Cardiac fibroblast (primary cell): ENCODE measurements at regions not wholly inside any gene's neighbourhood (a gene's known extent, or its start where the extent isn't known, plus 50 kb on each side); places are given as distances from the start of the nearest gene placed in this dataset.

ENCODE experiments used
- DNase-seq, 2 donors: peaks; one replicate each; pipeline versions ENCODE4 v3.0.0 to v3.0.0-alpha.2; 2010; ENCODE audit warnings: low read depth in 2 of 2
- H3K4me3 ChIP-seq, 2 donors: replicated peaks in 1 of 2; 1 replicate in 1 of 2; 2 replicates in 1 of 2; pipeline ENCODE4 v1.5.1; 2011; ENCODE audit warnings: low read depth in 2 of 2, low read length in 2 of 2, mild to moderate bottlenecking in 2 of 2, moderate library complexity in 1 of 2
- TF ChIP-seq, protein P1 (sequence below): IDR thresholded peaks from one replicate; pipeline ENCODE4 v1.5.1; 2011; ENCODE audit warnings: low read depth, mild to moderate bottlenecking, low read length, inconsistent platforms

DNA sequence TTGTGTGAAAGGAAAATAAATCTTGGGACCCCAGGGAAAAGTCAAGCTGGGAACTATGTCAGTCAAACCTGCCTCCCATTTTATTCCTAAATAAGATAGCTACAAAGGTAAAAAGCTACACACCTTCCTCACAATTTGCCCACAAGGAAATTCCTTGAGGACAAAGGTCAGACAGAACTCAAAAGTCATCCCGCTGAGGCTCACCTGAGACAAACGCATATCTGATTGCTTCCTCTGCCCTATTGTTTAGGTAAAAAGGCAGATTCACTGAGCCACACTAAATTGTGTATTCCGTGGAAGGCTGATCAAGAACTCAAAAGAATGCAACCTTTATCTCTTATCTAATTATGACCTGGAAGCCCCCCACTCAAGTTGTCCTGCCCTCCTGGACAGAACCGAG is 58.7 kb upstream of the MAML3 start:
- DNase-seq: no peak
- TF ChIP-seq, protein P1, sequence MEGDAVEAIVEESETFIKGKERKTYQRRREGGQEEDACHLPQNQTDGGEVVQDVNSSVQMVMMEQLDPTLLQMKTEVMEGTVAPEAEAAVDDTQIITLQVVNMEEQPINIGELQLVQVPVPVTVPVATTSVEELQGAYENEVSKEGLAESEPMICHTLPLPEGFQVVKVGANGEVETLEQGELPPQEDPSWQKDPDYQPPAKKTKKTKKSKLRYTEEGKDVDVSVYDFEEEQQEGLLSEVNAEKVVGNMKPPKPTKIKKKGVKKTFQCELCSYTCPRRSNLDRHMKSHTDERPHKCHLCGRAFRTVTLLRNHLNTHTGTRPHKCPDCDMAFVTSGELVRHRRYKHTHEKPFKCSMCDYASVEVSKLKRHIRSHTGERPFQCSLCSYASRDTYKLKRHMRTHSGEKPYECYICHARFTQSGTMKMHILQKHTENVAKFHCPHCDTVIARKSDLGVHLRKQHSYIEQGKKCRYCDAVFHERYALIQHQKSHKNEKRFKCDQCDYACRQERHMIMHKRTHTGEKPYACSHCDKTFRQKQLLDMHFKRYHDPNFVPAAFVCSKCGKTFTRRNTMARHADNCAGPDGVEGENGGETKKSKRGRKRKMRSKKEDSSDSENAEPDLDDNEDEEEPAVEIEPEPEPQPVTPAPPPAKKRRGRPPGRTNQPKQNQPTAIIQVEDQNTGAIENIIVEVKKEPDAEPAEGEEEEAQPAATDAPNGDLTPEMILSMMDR: no peak
- H3K4me3 ChIP-seq: no peak overlapping the region

DNA sequence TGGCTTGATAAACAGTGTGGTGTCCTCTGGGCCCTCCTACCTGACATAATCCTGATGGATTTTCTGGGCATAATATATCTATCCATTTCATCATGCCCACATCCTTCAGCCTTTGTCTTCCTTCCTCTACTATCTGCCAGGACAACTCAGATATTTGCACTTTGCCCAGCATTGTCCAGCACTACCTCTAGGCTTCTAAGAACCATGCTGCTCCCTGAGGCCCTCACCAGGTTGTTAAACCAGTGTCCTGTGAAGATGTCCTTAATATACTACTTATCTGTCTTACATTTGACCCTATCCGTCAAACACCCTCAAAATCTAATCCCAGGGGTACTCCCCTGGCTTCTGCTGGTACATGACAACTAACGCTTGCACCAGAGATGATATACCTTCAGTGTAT is 58.2 kb upstream of the MAML3 start:
- TF ChIP-seq, protein P1: no peak
- DNase-seq: no peak
- no peak overlapping the region for H3K4me3 ChIP-seq

DNA sequence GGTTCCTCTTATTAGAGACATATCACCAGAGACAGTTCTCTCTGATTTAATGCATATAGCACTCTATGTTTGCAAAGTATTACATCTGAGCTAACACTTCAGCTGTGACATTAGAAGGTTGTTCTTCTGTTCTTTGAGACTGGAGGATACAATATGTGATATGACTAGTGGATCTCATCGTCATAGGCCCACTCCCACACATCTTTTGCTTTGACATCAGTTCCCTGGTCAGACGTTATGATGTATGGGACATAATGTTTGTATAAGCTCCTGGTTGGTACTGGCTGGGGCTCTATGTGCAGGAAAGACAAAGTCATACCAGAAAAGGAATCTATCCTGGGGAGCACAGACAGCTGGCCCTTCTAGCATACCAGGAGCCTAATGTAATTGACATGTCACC is 57.7 kb upstream of the MAML3 start:
- no peak overlapping the region for H3K4me3 ChIP-seq
- DNase-seq: no peak
- TF ChIP-seq, protein P1: no peak

DNA sequence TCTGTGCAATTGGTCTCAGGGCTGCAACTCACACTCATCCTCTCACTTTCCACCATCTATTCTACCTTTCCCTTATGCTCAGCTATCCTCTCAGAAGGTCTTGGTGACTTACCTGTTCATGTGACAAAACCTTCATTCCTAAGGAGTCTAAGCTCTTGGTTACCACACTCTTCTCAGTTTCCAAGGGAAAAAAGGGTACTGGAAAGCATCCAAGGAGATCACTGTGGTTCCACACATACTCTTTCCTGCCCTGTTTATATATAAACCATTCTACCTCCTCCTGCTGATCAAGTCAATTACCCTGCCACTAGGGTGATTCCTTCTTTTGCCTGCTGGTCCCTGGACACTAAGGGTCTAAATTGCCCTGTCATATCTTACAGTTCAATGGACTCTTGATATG is 57.2 kb upstream of the MAML3 start:
- no peak for DNase-seq
- TF ChIP-seq, protein P1: no peak
- no peak overlapping the region for H3K4me3 ChIP-seq

DNA sequence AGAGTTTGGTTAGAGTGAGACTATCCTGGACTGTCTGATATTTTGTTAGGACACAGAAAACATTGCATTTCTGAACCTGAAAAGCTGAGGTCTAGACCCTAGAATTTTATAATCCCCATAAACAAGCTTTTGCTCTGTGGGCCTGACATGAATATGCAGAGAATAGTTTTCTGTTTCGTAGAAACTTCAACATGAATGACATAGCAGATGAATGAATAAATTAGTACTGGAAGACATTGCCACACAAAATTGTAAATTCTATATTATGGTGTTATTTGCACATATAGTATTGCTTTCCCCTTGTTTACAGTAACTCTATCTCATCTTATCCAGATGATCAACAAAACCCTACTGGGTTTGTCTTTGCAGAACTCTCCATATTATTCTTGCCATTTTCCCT is 54.9 kb upstream of the MAML3 start:
- TF ChIP-seq, protein P1: no peak
- DNase-seq: no peak
- H3K4me3 ChIP-seq: no peak overlapping the region
